ENCODE measurements at regions not wholly inside any gene's neighbourhood (a gene's known extent, or its start where the extent isn't known, plus 50 kb on each side); places are given as distances from the start of the nearest gene placed in this dataset.

DNA sequence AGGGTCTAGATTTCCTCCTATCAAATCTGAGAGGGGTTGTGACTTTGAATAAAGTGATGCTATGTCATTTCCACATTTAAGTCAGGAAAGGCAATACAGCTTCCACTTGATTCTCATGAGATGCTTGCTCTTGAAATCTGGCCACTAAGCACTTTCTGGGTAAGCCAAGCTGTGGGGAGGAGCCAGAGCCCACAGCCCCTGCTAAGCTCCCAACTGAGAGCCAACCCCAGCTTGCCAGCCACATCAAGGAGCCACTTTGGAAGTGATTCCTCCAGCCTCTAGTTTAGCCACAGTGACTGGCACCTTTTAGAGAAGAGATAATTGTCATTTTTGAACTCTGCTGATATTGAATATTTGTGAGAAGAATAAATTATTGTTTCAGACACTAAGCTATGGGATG is 1441.5 kb upstream of the IGFBP7 start:
- no peak for DNase-seq

DNA sequence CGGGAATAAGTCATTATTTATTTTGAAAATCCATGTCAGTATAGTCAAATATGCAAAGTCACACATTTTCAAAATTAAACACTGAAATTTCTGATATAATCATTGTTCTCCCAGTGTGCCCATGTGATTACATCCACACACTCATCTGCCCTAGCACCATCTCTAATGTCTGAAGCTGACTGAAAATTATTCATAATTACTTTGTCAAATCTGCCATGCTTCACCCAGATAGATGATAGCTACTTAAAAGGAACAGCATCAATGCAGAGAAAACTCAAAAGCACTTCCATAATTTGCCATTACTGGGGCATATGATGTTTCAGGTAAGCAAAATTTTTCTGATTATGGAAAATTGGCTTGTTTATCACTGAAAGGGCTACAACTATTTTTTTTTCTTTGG is 1433.3 kb upstream of the IGFBP7 start:
- no peak for DNase-seq

DNA sequence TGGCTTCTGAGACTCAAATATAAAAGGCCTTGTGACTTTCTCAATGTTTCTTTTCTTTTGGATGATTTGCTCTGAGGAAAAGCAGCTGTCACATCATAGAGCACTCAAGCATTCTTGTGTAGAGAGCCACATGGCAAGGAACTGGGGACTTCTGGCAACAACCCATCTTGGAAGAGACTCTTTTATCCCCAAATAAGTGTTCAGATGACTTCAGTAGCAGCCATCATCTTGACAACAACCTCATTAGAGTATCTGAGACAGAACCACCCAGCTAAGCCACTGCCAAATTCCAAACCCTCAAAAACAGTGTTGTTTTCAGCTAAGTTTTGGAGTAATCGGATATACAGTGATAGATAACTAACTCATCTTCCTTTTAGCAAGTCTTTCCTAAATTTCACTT is 1431.7 kb upstream of the IGFBP7 start:
- no peak for DNase-seq

DNA sequence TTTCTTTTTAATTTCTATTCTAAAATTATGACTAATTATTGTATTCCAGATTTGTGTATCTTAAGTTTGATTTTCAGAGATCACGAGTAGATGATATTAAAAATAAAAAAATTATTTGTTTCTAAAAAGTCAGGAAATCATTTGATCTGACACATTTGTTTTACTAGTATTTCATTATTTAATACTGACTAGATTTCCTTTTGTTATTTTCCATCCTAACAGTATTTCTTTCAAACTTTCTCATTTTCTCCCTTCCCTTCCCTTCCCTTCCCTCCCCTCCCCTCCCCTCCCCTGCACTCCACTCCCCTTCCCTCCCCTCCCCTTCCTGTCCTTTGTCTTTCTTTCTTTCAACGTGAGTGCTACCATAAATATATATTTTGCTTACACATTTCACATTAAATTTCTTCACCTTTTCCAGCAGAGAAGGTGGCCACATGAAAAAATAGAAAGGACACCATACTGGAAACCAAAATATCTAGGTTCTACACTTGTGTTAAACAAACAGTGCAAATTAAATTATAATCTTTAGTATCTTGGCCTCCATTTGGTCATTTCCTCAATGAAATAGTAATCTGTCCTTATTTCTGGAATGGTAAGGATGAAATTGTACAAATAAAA is 1412.7 kb upstream of the IGFBP7 start:
- no peak for DNase-seq

DNA sequence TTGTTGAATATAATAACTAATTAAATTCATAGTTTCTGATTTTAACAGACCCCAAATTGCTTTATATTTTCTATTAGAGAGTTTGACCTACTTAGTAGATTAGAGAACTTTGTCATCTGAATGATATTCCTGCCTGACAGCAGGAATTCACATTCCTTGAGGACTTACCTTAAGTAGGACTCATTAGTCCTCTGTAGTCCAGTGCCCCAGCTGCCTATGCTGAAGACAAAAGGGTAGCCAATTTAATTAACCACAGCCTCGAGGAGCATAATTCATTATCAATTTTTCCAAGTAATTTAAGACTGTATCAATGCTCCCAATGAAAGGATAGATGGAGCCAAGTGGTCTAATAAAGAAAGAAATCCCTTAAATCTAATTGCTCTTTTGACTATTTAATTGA is 1405.0 kb upstream of the IGFBP7 start:
- DNase-seq = no peak

DNA sequence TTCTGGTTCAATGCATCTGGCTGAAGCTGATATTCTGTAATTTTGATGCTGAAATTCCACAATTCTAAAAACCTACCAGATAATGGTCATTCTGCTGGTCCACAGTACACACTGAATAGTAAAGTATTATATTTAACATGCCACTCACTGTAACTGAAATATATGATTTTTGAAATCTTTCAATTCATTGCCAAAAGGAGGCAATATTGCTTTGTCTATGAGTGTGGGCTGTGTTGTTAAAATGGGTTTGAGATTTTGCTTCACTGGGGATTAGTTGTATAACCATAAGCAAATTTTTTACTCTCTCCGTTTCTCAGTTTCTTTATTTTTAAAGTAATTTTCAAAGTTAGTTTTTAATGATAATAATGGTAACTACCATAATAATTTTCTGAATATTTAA is 1404.1 kb upstream of the IGFBP7 start:
- DNase-seq = no peak

DNA sequence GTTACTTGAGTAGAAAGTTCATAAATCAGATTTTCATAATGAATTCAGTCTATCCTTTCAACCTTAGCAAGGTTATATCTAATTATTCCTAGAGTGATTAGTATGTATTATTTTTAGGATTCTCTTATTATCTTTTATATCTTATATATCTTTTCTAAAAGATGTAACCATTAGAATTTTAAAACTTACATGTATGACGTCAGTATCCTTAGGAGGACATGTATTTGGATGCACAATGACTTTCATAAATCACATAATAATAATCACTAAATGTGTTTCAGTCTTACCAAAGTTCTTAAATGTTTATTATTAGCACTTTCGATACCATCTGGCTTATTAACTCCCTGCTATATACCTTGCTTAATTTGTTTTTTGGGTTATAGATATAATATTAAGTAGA is 1400.5 kb upstream of the IGFBP7 start:
- DNase-seq = no peak

DNA sequence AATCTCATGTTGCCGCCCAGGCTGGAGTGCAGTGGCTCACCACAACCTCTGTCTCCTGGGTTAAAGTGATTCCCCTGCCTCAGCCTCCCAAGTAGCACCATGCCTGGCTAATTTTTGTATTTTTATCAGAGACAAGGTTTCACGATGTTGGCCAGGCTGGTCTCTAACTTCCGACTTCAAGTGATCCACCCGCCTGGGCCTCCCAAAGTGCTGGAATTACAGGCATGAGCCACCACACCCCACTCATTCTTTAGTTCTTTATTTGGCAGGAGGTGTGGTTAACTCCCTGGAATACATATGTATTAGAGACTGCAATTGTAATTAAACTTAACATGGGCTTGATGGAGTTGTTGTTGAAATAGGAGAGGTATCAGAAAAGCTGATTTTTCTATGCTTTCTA is 1396.9 kb upstream of the IGFBP7 start:
- no peak for DNase-seq

DNA sequence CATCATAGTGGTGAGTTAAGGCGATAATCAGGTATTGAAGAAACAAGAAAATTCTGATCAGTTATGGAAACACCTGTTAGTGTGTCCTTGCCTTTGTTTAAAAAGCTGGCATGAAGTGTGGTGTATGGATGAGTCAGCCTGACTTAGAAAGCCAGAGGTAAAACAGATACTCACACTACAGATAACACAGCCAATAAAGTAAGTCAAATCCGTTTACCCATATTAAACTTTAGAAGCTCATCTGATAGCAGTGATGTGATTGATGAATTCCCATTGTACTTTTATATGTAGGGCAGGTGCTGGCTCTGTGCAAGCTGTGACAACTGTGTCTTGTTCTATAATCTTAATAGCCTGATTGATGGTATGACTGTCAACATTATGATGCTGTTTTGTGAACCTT is 1392.7 kb upstream of the IGFBP7 start:
- no peak for DNase-seq

DNA sequence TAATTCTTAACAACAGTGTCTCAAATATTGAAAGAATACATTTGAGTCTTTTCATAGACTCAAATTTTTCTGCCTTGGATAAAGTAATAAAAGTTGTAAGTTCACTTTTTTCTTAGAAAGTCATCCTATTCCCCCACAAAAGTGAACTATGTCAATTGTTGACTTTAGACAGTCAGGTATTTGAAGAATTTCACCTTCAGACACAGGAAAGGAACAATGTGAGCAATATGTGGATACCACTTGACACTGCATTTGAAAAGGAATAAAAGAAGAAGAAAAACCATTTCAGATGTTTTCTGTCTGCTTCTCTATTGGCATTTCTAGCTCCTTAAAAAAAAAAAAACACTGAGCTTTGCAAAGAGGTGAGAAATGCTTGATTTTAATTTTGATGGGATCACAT is 1389.0 kb upstream of the IGFBP7 start:
- no peak for DNase-seq

DNA sequence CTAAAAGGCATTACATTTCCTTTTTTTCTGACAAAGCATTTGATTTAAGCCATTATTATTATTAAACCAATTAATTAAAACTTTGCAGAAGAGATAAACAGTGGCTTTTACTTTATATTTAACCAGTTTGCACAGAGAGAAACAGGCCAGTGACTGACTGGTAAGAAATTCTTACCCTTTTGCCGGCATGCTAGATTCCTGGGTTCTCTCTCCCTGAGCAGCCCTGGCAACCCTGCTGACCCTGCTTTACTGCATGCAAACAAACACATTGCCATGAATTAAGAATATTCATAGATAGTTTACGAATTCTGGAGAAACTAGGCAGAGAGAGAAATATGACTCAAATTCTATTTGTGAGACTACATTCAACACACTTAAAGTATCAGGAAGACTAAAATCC is 1381.4 kb upstream of the IGFBP7 start:
- no peak for DNase-seq

DNA sequence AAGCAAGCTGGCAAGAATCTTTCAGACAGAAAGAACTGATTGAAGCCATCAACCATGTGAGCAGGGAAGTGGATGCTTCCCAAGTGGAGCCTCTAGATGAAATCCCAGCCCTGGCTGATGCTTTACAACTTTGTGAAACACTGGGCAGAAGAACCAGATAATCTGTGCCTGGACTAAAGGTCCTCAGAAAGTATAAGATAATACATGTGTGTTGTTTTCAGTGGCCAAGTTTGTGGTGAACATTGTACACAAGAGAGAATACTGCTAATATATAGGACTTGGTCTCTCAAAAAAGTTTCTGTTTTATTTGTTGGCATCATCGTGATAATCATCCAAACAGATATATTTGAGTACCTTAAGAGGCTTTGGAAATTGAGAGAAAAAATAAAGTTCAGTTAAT is 1367.8 kb upstream of the IGFBP7 start:
- no peak for DNase-seq

DNA sequence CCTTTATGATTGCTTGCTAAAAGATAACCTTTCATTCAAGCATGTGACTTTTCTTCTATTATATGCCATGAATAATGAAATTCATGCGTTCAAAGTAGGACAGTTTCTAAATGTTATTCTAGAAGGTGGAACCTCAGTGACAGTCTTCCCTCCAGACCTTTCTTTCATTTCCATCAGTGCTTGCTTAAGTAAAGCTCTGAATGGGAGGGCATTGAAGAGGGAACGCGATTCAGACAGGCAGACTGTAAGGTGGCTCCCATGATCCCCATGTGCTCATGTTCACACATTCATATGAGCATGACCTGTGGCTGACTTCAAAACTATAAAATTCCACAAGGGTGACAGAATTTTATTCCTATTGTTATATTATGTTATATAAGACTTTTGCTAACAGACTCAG is 1367.3 kb upstream of the IGFBP7 start:
- DNase-seq = no peak

DNA sequence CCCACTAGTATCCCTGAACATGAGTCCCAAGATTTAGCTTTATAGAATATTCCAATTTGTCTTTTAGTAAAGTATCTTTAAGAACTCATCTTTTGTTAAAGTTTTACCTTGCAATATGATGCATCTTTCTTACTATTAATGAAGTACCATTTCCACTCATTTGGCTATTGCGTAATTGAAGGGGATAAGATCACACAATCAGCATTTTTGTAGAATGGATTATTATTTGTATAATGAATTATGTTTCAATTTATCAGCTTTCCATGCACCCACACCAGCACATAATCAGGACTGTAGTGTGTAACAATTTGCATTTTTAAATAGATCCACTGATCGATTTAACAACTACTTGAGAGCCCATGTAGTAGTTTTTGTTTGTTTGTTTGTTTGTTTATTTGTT is 1364.9 kb upstream of the IGFBP7 start:
- no peak for DNase-seq

DNA sequence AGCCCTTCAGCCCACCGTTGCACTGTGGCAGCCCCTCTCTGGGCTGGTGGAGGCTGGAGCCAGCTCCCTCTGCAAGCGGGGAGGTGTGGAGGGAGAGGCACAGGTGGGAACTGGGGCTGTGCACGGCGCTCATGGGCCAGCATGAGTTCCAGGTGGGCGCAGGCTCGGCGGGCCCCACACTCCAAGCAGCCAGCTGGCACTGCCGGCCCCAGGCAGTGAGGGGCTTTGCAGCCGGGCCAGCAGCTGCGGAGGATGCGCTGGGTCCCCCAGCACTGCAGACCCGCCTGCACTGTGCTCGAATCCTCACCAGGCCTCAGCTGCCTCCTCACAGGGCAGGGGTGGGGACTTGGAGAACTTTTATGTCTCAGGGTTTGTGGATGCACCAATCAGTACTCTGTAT is 1354.8 kb upstream of the IGFBP7 start:
- DNase-seq = no peak

DNA sequence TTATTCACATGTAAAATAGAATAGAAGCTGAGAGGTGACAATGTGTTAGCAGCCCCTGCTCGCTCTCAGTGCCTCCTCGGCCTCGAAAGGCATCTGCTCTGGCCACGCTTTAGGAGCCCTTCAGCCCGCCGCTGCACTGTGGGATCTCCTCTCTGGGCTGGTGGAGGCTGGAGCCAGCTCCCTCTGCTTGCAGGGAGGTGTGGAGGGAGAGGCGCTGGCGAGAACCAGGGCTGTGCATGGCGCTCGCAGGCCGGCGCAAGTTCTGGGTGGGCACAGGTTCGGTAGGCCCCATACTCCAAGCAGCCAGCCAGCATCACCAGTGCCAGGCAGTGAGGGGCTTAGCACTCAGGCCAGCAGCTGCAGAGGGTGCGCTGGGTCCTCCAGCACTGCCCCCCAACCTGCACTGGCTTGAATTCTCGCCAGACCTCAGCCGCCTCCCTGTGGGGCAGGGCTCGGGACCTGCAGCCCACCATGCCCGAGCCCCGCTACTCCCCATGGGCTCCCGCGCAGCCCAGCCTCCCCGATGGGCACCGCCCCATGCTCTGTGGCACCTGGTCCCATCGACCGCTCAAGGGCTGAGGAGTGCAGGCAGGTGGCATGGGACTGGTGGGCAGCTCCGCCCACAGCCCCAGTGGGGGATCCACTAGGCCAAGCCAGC is 1346.7 kb upstream of the IGFBP7 start:
- DNase-seq = no peak

DNA sequence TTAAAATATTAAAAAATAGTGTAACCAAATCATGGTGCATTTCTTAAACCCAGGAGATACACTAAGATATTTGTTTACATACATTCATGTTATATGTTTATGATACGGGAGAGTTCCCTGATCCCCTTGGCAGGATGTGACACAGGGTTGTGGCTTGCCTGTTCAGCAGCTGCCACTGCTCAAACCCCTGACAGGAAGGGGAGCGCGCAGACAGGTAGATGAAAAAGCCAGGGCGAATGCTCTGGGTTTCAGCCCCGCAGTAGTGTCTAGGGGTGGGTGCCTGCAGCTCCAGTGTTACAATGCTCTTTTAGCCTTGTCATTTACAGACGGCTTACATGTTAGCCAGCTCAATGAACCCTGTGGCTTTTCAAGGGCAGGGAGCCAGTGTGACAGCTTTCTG is 1343.8 kb upstream of the IGFBP7 start:
- DNase-seq = no peak

DNA sequence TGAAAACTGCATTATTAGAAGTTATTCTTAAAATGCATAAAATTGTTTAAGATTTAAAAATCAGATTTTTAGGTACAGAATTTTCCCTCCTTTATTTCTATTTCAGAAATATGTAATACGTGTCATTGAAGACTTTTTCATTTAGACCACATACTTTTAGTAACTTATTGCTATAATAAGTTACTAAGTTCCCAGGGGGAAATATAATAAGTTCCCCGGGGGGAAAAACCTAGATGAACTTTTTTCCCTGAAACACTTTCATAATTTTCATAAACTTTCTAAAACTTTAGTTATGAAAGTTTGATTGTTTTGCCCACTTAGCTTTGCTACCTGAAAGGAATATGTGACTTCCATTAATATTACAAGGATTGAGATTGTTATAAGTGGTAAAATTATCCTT is 1341.5 kb upstream of the IGFBP7 start:
- no peak for DNase-seq

DNA sequence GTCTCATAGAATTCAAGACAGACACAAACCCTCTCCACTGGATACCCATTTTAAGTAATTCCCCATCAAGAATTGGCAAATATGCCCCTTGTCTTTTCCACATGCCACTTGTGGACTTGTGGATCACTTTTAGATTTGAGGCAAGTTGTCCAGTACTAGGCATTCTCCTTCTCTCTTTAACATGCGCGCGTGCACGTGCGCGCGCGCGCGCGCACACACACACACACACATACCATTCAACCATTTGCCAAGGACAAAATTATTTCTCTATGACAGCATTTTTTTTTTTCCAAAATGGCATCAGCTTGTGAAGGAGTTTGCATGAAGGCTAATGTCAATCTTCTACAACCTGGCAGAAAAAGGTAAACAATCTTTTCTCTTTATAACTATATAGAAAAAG is 1325.7 kb upstream of the IGFBP7 start:
- no peak for DNase-seq

DNA sequence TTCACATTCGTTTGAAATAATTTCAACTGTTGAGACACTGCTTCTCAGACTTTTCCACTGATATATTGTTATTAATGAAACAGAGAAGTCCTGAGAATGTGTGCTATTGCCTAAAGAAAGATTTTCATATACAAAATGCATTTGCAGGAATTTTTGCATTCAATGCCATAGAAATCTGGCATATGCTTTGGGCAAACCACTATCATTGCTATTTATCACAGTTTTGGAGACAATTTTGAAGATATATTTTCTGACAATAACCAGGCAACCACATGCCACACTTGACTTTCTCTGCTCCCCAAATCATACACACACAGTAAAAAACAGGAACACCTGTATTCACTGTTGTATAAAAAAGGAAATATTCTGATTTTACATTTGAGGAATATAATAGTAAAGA is 1303.7 kb upstream of the IGFBP7 start:
- DNase-seq = no peak

DNA sequence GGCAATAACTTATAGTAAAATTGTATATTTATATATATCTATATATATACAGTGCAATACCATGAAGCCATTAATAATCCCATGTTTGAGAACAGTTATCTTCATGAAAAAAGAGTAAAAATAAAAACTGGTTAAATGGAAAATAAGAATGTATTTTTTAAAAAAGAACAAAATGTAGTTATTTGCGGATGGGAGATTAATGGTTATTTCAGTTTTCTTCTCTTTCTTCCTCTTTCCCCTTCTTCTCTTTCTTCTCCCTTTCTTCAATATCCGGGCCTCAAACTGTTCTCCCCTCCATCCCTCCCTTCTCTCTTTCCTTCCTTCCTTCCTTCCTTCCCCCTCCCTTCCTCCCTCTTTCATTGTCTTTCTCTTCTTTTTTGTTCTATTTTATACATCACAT is 1301.7 kb upstream of the IGFBP7 start:
- no peak for DNase-seq

DNA sequence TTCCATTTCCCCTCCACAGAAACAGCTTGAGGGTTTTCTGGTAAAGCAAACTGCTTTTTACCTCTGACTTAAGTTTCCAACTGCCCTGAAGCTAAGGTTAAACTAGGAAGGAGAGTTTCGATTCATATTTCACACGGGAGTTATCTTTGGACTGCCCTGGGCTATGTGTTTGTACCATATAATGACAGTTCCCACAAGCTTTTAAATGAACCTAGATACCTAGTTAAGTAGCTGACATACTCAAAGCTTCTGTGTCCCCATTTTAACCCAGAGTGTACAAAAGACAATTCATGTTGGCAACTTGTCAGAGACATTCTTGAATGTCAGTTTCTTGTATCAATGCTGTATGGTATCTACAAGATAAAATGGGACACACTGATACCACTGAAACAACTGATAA is 1296.6 kb upstream of the IGFBP7 start:
- no peak for DNase-seq

DNA sequence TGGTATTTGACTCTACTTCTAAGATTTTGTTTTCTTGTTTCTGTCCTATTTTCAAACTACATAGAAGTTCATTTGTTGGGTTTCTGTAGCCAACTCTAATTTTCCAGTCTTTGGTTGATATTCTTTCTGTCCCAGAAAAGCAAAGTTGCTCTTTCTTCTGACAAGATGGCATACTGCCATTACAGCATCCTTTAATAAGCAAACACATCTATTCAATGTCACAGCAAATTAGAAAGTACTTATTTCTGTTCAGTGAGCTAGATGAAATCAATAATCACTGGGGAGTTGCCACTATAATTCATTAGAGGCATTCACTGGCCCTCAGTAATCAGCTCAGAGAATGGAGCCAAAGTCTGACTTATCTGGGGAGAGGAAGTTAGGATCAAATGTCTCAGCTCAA is 1258.0 kb upstream of the IGFBP7 start:
- DNase-seq = peak; percentile 23

DNA sequence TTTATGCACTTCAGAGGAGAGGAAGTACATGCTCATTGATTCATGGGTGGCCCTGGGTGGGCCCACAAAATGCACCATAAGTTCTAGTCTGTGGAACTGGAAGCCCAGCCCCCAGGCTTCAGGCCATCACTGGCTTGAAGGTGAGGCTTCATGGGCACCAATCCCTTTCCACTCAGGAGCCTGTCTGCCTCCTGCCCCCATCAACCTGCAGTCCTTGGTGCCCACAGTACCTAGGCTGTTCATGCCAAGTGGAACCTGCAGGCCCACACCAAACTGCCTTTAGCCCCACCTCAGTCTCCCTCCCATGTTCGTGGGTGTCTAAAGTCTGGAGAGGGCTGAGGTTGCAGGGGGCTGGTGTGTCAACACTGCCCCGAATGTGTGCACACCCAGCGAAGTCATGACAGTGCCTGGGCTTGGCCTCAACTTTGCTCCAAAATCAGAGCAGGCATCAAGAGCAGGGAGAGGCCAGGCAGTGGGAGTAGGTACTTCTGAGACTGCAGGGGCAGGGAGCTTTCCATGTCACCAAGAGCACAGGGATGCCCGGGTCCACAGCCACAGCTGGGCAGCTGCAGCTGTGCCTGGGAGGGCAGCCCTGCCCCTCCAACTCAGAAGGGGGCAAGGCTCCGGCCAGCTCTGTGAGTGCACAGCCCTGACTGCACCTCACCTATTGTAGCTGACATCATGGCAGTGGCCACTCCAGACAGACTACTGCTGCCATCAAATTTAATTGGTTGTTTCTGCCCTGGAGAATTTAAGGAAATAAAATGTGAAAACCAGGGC is 1250.4 kb upstream of the IGFBP7 start:
- no peak for DNase-seq

DNA sequence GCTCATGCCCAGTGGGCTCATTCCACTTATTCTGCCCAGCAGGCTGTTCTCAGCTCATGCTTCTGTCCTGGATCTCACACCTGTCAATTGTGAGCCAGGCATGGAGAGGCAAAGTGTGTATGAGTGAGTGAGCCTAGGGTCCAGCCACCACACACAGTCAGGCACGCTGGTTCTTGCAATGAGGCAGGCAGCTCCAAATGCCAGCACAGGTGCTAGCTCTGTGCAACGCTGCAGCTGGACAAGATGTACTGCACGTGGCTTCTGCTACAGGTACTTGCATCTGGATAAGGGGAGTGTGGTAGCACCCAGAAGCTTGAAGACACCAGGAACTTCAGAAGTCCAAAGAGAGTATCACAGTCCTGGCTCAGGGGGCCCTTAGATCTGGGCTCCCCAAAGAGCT is 1249.4 kb upstream of the IGFBP7 start:
- DNase-seq = no peak

Data from NCI-H1092 (cell line).